ENCODE measurements at regions not wholly inside any gene's neighbourhood (a gene's known extent, or its start where the extent isn't known, plus 50 kb on each side); places are given as distances from the start of the nearest gene placed in this dataset.

GRCh38 chr14:98694541-98694940, 577.5 kb downstream of the BCL11B start (continued):
- no peak for TF ChIP-seq ZBTB17 (tag by site-specific recombination; IDR thresholded peaks at IDR 0.05)

- CTCF ChIA-PET = no interaction called here
- no peak overlapping the region for H3K4me3 ChIP-seq (ENCODE audit: low read depth, low read length)
- POLR2A ChIA-PET = no interaction called here
- H3K36me3 ChIP-seq (ENCODE audit: control insufficient read depth in 2 of 2, insufficient read depth in 1 of 2, low read length in 2 of 2) = no peaks in the 10 kb centered on the region
- TF ChIP-seq TCF7L2 (IDR thresholded peaks at IDR 0.05; ENCODE audit: borderline replicate concordance, low read depth, low read length) (no peak), ZNF513 (tag by site-specific recombination; IDR thresholded peaks at IDR 0.05) (peak; percentile 93)
- H3K4me1 ChIP-seq (ENCODE audit: control insufficient read depth, insufficient read depth, low read length) = no peaks in the 10 kb centered on the region
- no peaks in the 10 kb centered on the region for H3K9me3 ChIP-seq (ENCODE audit: control insufficient read depth, insufficient read depth, low read depth, low read length)
- no peak overlapping the region for H3K27ac ChIP-seq (ENCODE audit: extremely low read depth, low read depth, low read length)
Observed at GRCh38 chr14:98695809-98696208, 576.2 kb downstream of the BCL11B start.

- TF ChIP-seq ZNF239 (tag by site-specific recombination; IDR thresholded peaks at IDR 0.05) (no peak), ZNF366 (tag by site-specific recombination; conservative IDR thresholded peaks at IDR 0.05) (no peak), ZNF561 (tag by site-specific recombination; IDR thresholded peaks at IDR 0.05; ENCODE audit: borderline replicate concordance) (no peak), ZNF449 (tag by site-specific recombination; IDR thresholded peaks at IDR 0.05) (no peak), ZNF274 (IDR thresholded peaks at IDR 0.05; ENCODE audit: low read length) (no peak), ZNF274 (tag by site-specific recombination; IDR thresholded peaks at IDR 0.05; ENCODE audit: borderline replicate concordance) (no peak), YY1 (tag by site-specific recombination; IDR thresholded peaks at IDR 0.05) (no peak), ZNF571 (tag by site-specific recombination; IDR thresholded peaks at IDR 0.05) (no peak)
- H3K4me3 ChIP-seq (ENCODE audit: low read depth, low read length) = no peak overlapping the region
- no peaks in the 10 kb centered on the region for H3K36me3 ChIP-seq (ENCODE audit: control insufficient read depth in 2 of 2, insufficient read depth in 1 of 2, low read length in 2 of 2)
- H3K27ac ChIP-seq (ENCODE audit: extremely low read depth, low read depth, low read length) = no peak overlapping the region
- POLR2A ChIA-PET = no interaction called here
- CTCF ChIA-PET = no interaction called here
- no peaks in the 10 kb centered on the region for H3K9me3 ChIP-seq (ENCODE audit: control insufficient read depth, insufficient read depth, low read depth, low read length)
- H3K4me1 ChIP-seq (ENCODE audit: control insufficient read depth, insufficient read depth, low read length) = no peaks in the 10 kb centered on the region
Observed at GRCh38 chr14:98698341-98698740, 573.7 kb downstream of the BCL11B start.

- Histone ChIP-seq H3K27ac (ENCODE audit: extremely low read depth, low read depth, low read length) (no peak overlapping the region), H3K36me3 (ENCODE audit: control insufficient read depth in 2 of 2, insufficient read depth in 1 of 2, low read length in 2 of 2) (no peaks in the 10 kb centered on the region), H3K4me3 (ENCODE audit: low read depth, low read length) (no peak overlapping the region), H3K9me3 (ENCODE audit: control insufficient read depth, insufficient read depth, low read depth, low read length) (no peaks in the 10 kb centered on the region), H3K4me1 (ENCODE audit: control insufficient read depth, insufficient read depth, low read length) (no peaks in the 10 kb centered on the region)
- ChIA-PET POLR2A (no interaction called here), CTCF (no interaction called here)
- TF ChIP-seq HIC1 (tag by site-specific recombination; IDR thresholded peaks at IDR 0.05) (no peak), PRDM4 (tag by site-specific recombination; IDR thresholded peaks at IDR 0.05) (no peak), YY2 (tag by site-specific recombination; IDR thresholded peaks at IDR 0.05) (no peak), ZNF670 (tag by site-specific recombination; IDR thresholded peaks at IDR 0.05; ENCODE audit: low read depth) (no peak), KLF8 (tag by site-specific recombination; IDR thresholded peaks at IDR 0.05) (no peak), ZSCAN18 (tag by site-specific recombination; IDR thresholded peaks at IDR 0.05) (no peak), ZNF133 (tag by site-specific recombination; IDR thresholded peaks at IDR 0.05) (no peak), ZNF426 (tag by site-specific recombination; IDR thresholded peaks at IDR 0.05) (no peak), IKZF3 (tag by site-specific recombination; IDR thresholded peaks at IDR 0.05) (no peak), YY1 (tag by site-specific recombination; IDR thresholded peaks at IDR 0.05) (no peak), ZNF239 (tag by site-specific recombination; IDR thresholded peaks at IDR 0.05) (no peak), ZNF600 (tag by site-specific recombination; IDR thresholded peaks at IDR 0.05) (no peak), MEIS1 (CRISPR knock-in tag; IDR thresholded peaks at IDR 0.05; ENCODE audit: borderline replicate concordance) (no peak), ZNF707 (tag by site-specific recombination; IDR thresholded peaks at IDR 0.05) (no peak)
Observed at GRCh38 chr14:98700748-98701147, 571.2 kb downstream of the BCL11B start.
